Breast epithelium (tissue), 3 donors: ENCODE measurements at regions not wholly inside any gene's neighbourhood (a gene's known extent, or its start where the extent isn't known, plus 50 kb on each side); places are given as distances from the start of the nearest gene placed in this dataset.

Experiments used
- CTCF ChIP-seq, 3 donors: fragments of 450-650 bp; IDR thresholded peaks; one replicate each; pipeline ENCODE4 v1.5.1; 2016 to 2017; ENCODE audit warnings: antibody characterized with exemption in 3 of 3, mild to moderate bottlenecking in 3 of 3, moderate library complexity in 3 of 3
- POLR2A ChIP-seq: fragments of 450-650 bp; IDR thresholded peaks from one replicate; pipeline ENCODE4 v1.6.1; 2016; ENCODE audit warnings: antibody characterized with exemption, mild to moderate bottlenecking, moderate library complexity

DNA sequence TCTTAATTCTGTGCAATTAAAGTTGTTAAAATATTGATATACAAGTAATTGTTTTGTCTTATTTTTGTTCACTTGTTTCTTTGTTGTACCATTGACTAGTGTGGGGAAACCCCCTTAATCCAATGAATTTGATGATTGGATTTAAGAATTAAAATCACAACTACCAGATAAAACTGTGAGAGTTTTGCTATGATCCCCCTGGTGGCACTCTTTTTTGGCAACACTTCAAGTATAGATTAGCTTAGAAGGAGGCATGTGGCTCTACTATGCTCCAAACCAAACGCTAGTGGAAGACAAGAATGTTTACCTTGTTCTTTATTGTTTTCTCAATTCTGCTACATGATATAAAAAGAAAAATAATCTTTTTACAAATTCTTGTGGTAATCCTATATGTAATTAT is 477.8 kb upstream of the ETAA1 start:
- TF ChIP-seq CTCF (IDR thresholded peaks at IDR 0.05), result no peak
- TF ChIP-seq POLR2A, result no peak
